Fibroblast of skin of abdomen (primary cell): ENCODE measurements at regions not wholly inside any gene's neighbourhood (a gene's known extent, or its start where the extent isn't known, plus 50 kb on each side); places are given as distances from the start of the nearest gene placed in this dataset.
"Not testable (repeated sequence)": the region's sequence is repeated elsewhere in the genome, so short reads cannot be mapped to it uniquely, and the experiment has no call there.

ENCODE experiments used
- DNase-seq: peaks from one replicate; pipeline ENCODE4 v3.0.0-alpha.2; 2013

DNA sequence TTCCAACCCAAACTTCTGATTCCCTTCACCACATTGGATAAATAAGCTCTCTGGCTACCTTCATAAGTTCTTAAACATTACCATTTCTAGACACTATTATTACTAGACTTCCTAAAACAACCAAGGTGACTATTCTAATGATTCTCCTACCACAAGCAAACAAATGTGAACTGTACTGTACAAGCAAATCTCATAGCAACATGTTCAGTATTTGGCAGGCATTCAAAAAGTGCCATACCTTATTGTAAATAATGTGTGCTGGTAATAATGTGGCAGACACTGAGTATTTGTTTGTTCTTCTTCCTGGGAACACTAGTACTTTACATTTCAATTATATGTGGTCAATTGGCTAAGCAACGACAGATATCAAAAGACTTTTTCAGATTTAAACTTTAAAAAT, 986.0 kb upstream of the SPRY2 start:
- DNase-seq: no peak

DNA sequence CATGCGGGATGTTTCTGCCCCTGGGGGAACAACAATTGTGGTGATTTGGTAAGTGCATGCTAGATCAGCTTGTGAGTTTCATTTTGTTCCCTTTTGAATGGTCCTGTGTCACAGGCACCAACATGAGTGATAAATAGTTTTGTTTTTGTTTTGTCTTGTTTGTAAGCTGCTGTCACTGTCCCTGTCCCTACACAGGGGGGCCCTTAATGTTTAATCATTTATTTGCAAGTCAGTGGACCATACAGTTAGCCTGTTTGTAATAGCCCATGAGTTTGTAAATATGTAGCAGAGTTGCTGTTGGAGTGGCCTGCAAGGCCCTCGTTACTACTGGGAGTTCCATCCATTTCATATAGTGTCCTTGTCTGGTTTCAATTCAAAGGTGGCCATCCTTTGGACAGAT, 979.6 kb upstream of the SPRY2 start:
- DNase-seq: no peak

DNA sequence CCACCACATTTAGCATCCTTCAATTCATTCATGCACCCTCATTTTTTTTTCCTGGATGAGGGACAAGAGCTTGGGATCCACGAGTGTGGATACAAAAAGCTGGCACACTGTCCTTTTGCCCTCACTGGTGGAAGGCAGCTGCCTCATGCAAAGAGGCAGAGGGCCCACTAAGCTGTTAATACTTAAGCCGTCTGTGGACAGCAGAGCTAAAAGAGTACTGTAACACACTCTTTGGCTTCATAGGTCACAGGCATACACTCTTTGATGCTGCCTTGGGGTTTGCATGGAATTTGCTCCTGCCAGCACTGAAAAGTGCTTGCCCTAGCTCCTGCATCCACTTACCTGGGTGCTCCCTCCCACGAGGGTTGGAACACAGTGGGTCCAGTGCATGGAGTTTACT, 978.4 kb upstream of the SPRY2 start:
- no peak for DNase-seq

DNA sequence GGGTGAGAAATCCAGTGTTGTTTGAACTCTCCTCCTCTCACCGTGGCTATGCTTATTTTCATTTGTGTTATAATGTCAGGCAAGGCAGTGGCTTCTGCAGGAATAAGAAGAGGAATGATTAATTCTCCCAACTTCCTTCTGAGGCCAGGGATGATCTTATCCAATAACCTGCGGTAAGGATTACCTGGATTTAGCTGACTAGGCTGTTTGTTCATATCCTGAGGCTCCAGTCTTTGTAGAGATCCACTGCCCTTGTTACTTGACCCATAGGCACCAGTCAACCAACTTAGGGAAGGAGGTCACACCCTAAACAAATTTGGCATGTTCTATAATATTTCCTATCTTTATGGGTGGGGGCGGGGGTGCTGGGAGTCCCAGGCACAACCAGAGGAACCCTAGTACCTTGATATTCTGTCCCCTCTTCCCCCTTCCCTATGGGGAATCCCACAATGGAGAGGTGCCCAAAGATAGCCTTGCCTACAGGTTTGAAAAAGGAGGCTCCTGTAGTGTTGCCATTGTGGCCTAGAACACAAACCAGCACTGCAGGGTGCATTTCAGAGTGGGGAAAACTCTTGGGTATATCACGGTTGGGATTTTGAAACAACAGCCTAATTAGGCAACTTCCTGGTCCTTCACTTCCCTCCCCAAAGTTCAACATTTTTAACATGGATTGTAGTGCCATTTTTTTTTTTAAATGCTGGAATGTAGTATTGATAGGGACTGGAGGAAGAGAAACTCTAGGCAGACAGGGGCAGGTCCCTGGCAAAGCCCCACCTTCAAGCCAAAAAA, 977.5 kb upstream of the SPRY2 start:
- no peak for DNase-seq

DNA sequence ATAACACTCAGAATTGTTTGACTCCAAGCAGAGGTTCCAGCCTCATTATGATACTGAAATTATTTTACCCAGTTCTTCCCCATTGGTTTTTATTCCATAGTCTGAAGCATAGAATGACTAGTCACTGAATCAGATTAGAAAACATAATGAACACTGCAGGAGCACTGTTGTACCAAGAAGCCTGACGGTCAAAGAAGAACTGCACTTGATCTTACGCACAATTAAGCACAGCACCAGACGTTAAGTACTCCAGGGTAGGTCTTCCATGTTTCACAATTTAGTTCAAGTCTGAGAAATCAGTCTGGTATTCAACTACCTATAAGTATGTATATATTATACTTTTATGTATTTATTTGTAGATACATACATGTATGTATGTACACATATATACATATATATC, 973.5 kb upstream of the SPRY2 start:
- DNase-seq: no peak

GRCh38 chr13:81305928-81306327, 965.0 kb upstream of the SPRY2 start:
- DNase-seq: no peak

GRCh38 chr13:81304121-81304659, 963.3 kb upstream of the SPRY2 start:
- DNase-seq: no peak

- no peak for DNase-seq
Measured at GRCh38 chr13:81302677-81303076, 961.8 kb upstream of the SPRY2 start.

DNA sequence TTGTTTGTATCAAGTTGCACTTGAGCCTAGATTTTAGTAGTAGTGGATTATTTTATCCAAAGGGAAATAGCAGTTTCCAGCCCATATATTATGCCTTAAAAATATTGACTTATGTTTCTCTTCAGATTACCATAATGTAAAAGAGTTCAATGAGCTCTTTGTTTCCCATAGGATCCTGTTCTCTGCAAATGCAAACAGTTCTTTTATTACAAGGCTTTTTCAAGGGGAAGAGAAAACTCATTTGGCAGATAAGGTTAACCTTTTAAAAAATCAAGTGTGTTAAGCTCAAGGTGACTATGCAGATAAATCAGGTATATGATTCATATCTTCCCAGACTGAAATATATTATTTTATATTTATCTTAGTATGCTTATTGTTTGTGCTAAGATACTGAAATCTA, 961.2 kb upstream of the SPRY2 start:
- DNase-seq: no peak

DNA sequence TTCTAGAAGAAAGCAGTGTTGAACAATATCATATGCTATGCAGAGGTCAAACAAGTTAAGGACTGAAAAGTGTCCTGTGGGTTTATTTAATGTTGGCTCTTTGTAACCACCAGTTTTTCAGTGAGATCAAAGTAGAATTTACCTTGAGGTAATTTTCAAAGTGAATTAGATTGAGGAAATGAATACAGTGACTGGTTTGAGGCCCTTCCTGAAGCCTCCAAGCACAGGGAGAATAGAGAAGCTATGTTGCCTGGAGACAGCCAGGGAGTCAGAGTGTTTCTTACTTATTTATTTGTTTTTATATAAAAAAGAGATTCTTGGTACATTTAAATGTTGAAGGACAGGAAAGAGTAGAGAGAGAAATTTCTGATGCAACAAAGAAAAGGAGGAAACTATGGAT, 954.3 kb upstream of the SPRY2 start:
- DNase-seq: no peak

- no peak for DNase-seq
Measured at GRCh38 chr13:81293594-81294164, 952.8 kb upstream of the SPRY2 start.

- DNase-seq: no peak
Measured at GRCh38 chr13:81283561-81283960, 942.6 kb upstream of the SPRY2 start.

DNA sequence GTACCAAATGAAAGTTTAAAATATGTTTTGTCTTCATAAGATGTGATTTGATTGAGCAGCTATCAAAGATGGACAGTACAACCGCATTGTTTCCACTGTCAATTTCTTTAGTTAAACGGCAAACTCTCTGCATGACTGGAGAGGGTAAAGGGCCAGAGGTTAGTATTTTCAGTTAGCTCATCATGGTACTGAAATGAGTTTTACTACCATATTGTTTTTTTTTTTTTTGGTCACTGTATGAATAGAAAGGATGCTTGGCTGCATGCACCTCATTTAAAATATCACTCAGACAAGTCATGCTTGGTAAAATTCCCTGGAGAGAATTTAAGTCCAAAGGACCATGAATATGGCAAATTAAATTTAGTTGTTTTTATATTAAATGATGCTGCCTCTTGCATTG, 942.1 kb upstream of the SPRY2 start:
- no peak for DNase-seq

DNA sequence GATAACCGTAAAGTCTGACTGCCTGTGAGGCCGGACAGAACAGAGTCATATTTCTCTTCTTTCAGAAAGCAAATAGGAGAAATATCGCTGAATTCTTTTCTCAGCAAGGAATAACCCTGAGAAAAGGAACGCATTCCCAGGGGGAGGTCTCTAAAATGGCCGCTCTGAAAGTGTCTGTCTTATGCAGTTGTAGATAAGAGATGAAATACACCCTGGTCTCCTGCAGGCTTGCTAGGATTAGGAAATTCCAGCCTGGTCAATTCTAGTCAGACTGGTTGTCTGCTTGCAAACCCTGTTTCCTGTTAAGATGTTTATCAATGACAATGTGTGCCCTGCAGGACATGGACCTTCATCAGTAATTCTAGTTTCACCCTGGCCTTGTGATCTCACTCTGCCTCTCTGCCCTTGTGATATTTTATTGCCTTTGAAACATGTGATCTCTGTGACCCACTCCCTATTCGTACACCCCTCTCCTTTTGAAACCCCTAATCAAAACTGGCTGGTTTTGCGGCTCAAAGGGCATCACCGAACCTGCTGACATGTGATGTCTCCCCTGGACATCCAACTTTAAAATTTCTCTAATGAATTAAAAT, 934.8 kb upstream of the SPRY2 start:
- no peak for DNase-seq

DNA sequence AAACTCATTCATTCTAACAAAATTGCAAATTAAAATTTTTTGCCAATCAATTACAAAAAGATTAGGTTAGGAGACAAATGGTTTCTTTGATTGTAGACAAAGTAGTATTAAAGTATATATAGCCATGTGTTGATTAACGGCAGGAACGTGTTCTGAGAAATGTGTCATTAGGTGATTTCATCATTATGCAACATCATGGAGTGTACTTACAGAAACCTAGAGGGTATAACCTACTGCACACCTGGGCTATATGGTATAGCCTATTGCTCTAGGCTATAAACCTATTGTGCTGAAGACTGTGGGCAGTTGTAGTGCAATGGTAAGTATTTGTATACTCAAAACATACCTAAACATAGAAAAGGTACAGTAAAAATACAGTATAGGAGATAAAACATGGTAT, 906.8 kb upstream of the SPRY2 start:
- no peak for DNase-seq

- no peak for DNase-seq
Measured at GRCh38 chr13:81246556-81246955, 905.6 kb upstream of the SPRY2 start.

- DNase-seq: no peak
Measured at GRCh38 chr13:81244011-81244410, 903.1 kb upstream of the SPRY2 start.

DNA sequence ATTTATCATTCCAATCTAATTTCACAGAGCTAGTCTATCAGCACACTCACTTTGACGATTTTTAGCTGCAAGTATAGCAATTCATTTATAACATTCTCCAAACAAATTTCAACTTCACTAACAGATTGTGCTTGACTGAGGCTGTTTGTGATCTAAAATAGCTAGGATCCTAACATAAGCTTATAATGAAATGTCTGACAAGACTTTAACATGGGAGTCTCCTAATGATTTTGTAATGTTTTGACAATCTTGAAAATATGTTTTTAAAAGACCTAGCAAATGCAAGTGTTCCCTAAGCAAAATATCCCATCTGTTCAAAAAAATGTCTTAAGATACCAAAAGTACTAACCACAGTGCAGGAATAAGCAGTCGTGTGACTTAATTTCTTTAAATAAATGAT, 889.5 kb upstream of the SPRY2 start:
- no peak for DNase-seq

GRCh38 chr13:81226830-81227229, 885.9 kb upstream of the SPRY2 start:
- not testable (repeated sequence) for DNase-seq

GRCh38 chr13:81224209-81224833, 883.4 kb upstream of the SPRY2 start:
- no peak for DNase-seq

GRCh38 chr13:81223778-81224177, 882.9 kb upstream of the SPRY2 start:
- DNase-seq: no peak

DNA sequence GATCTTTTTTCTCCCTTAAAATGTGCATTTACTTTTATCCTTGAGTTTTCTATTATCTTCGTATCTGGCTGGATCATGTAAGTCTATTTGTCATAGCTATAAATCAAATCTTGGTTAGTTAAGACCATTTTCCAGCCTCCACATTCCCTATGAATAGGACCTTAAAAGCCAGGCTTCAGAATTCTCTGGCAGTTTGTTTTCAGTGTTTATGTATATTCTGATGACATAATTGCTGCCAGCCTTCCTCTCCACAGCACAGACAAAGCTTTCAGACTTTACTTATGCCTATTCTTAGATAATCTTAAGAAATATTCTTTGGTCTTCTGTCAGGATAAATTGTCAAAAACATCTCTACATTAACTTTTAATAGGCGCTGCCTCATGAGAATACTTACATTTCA, 870.8 kb upstream of the SPRY2 start:
- no peak for DNase-seq

DNA sequence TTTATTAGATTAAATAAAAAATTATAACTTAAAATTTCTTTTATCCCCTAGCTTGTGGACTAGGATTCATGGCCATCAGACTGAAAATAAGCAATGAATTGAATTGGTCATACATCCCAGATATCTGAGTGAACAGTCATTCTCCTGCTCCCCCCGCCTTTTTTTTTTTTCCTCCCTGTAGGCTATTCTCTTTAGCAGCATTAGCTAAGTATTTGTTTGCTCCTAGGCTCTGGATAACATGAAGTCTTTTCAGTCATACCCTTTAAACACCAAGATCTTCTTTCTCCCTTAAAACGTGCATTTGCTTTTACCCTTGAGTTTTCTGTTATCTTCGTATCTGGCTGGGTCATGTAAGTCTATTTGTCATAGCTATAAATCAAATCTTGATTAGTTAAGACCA, 866.7 kb upstream of the SPRY2 start:
- no peak for DNase-seq

- no peak for DNase-seq
Measured at GRCh38 chr13:81207231-81207630, 866.3 kb upstream of the SPRY2 start.
